GM21576 (cell line): ENCODE measurements at regions not wholly inside any gene's neighbourhood (a gene's known extent, or its start where the extent isn't known, plus 50 kb on each side); places are given as distances from the start of the nearest gene placed in this dataset.
"Not testable (repeated sequence)": the region's sequence is repeated elsewhere in the genome, so short reads cannot be mapped to it uniquely, and the experiment has no call there.

Source experiments
- ATAC-seq: cut with Tn5 transposase; IDR thresholded peaks from one replicate; pipeline ENCODE4 v1.9.1; 2021; ENCODE audit warnings: mild to moderate bottlenecking, moderate library complexity; ENCODE audit not compliant: unreplicated experiment

GRCh38 chr5:99478450-99478849 lies 549.6 kb upstream of the CHD1 start:
- not testable (repeated sequence) for ATAC-seq

- ATAC-seq: not testable (repeated sequence)
Measured at GRCh38 chr5:99473328-99473727, 544.5 kb upstream of the CHD1 start.

- not testable (repeated sequence) for ATAC-seq
Measured at GRCh38 chr5:99471726-99472125, 542.9 kb upstream of the CHD1 start.

- not testable (repeated sequence) for ATAC-seq
Measured at GRCh38 chr5:99471178-99471577, 542.4 kb upstream of the CHD1 start.

GRCh38 chr5:99470636-99471035 lies 541.8 kb upstream of the CHD1 start:
- not testable (repeated sequence) for ATAC-seq

GRCh38 chr5:99460701-99461100 lies 531.9 kb upstream of the CHD1 start:
- ATAC-seq: no peak

- no peak for ATAC-seq
Measured at GRCh38 chr5:99453196-99453595, 524.4 kb upstream of the CHD1 start.

GRCh38 chr5:99449786-99450185 lies 521.0 kb upstream of the CHD1 start:
- ATAC-seq: no peak

- no peak for ATAC-seq
Measured at GRCh38 chr5:99445805-99446204, 517.0 kb upstream of the CHD1 start.

- no peak for ATAC-seq
Measured at GRCh38 chr5:99441235-99441634, 512.4 kb upstream of the CHD1 start.

GRCh38 chr5:99438619-99439018 lies 509.8 kb upstream of the CHD1 start:
- no peak for ATAC-seq

- no peak for ATAC-seq
Measured at GRCh38 chr5:99437986-99438385, 509.2 kb upstream of the CHD1 start.

- not testable (repeated sequence) for ATAC-seq
Measured at GRCh38 chr5:99423396-99423795, 494.6 kb upstream of the CHD1 start.

- not testable (repeated sequence) for ATAC-seq
Measured at GRCh38 chr5:99418640-99419039, 489.8 kb upstream of the CHD1 start.

GRCh38 chr5:99410386-99410785 lies 481.6 kb upstream of the CHD1 start:
- ATAC-seq: not testable (repeated sequence)

GRCh38 chr5:99404764-99405302 lies 476.0 kb upstream of the CHD1 start:
- ATAC-seq: not testable (repeated sequence)

- ATAC-seq: not testable (repeated sequence)
Measured at GRCh38 chr5:99400571-99400970, 471.8 kb upstream of the CHD1 start.

- no peak for ATAC-seq
Measured at GRCh38 chr5:99398976-99399375, 470.2 kb upstream of the CHD1 start.

GRCh38 chr5:99386406-99387077 lies 457.7 kb upstream of the CHD1 start:
- ATAC-seq: no peak

GRCh38 chr5:99379187-99379586 lies 450.4 kb upstream of the CHD1 start:
- no peak for ATAC-seq

GRCh38 chr5:99378443-99378842 lies 449.6 kb upstream of the CHD1 start:
- no peak for ATAC-seq

GRCh38 chr5:99369797-99370593 lies 441.2 kb upstream of the CHD1 start:
- no peak for ATAC-seq
